NCI-H2081 treated with DMSO at 0.1 percent for 48 hours (cell line): ENCODE measurements at regions not wholly inside any gene's neighbourhood (a gene's known extent, or its start where the extent isn't known, plus 50 kb on each side); places are given as distances from the start of the nearest gene placed in this dataset.

ENCODE experiments used
- DNase-seq: peaks from one replicate; lab custom pipeline; 2025; lab: John Stamatoyannopoulos, UW

GRCh38 chr6:9942131-9942530 lies 472.7 kb downstream of the TFAP2A start:
- DNase-seq, result no peak

GRCh38 chr6:9938801-9939200 lies 476.1 kb downstream of the TFAP2A start:
- no peak for DNase-seq

- no peak for DNase-seq
Observed at GRCh38 chr6:9937031-9937763, 477.7 kb downstream of the TFAP2A start.

- DNase-seq, result no peak
Observed at GRCh38 chr6:9936551-9936950, 478.3 kb downstream of the TFAP2A start.

- DNase-seq, result no peak
Observed at GRCh38 chr6:9933677-9934076, 481.2 kb downstream of the TFAP2A start.

- DNase-seq, result no peak
Observed at GRCh38 chr6:9927275-9927674, 487.6 kb downstream of the TFAP2A start.

GRCh38 chr6:9924971-9925370 lies 489.9 kb downstream of the TFAP2A start:
- DNase-seq, result no peak

- DNase-seq, result no peak
Observed at GRCh38 chr6:9921366-9921765, 493.5 kb downstream of the TFAP2A start.

GRCh38 chr6:9914951-9915350 lies 499.9 kb downstream of the TFAP2A start:
- no peak for DNase-seq

- DNase-seq, result no peak
Observed at GRCh38 chr6:9901376-9901775, 513.5 kb downstream of the TFAP2A start.

- DNase-seq, result no peak
Observed at GRCh38 chr6:9896806-9897205, 518.1 kb downstream of the TFAP2A start.

GRCh38 chr6:9890893-9891292 lies 524.0 kb downstream of the TFAP2A start:
- DNase-seq, result no peak

- DNase-seq, result no peak
Observed at GRCh38 chr6:9890469-9890868, 524.4 kb downstream of the TFAP2A start.

- DNase-seq, result no peak
Observed at GRCh38 chr6:9878535-9878934, 536.3 kb downstream of the TFAP2A start.

GRCh38 chr6:9875605-9876353 lies 539.1 kb downstream of the TFAP2A start:
- no peak for DNase-seq

- DNase-seq, result no peak
Observed at GRCh38 chr6:9862603-9863167, 552.2 kb downstream of the TFAP2A start.

GRCh38 chr6:9851541-9852380 lies 563.1 kb downstream of the TFAP2A start:
- DNase-seq, result no peak

GRCh38 chr6:9851006-9851405 lies 563.9 kb downstream of the TFAP2A start:
- no peak for DNase-seq

GRCh38 chr6:9848094-9848493 lies 566.8 kb downstream of the TFAP2A start:
- DNase-seq, result no peak

- DNase-seq, result no peak
Observed at GRCh38 chr6:9841886-9842725, 572.8 kb downstream of the TFAP2A start.

GRCh38 chr6:9834233-9834632 lies 580.6 kb downstream of the TFAP2A start:
- no peak for DNase-seq
